ENCODE measurements at regions not wholly inside any gene's neighbourhood (a gene's known extent, or its start where the extent isn't known, plus 50 kb on each side); places are given as distances from the start of the nearest gene placed in this dataset.

DNA sequence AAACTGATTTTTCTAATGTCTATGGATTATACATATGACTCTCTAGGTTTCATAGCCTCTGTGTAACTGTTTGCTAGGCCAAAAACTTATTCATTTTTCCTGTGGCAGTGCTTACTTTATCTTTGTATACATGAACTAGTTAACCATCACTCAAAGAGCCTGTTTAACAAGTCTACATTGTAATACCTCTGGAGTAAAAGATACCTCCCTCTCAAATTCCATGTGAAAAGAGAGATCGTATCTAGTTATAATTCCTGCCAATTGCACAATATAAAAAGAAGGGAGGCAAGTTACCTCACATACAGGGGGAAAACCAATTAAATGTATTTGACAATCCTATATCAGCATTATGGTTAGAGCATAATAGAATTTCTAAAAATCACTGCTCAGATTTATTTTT lies 271.9 kb upstream of the ST8SIA4 start:
- H3K9ac ChIP-seq (ENCODE audit: low read depth, low read length): no peak overlapping the region
- peaks cover 14% of the 10 kb centered on the region for H3K9me3 ChIP-seq (ENCODE audit: insufficient read depth, low read depth, low read length)
- no peaks in the 10 kb centered on the region for H3K27me3 ChIP-seq (ENCODE audit: insufficient read depth, low read length)
- no peak overlapping the region for H3K27ac ChIP-seq (ENCODE audit: low read length)
- no peaks in the 10 kb centered on the region for H3K36me3 ChIP-seq (ENCODE audit: insufficient read depth, low read depth, low read length)
- no peak overlapping the region for H3K4me3 ChIP-seq (ENCODE audit: low read length)
- no peaks in the 10 kb centered on the region for H3K4me1 ChIP-seq (ENCODE audit: insufficient read depth, low read length)

DNA sequence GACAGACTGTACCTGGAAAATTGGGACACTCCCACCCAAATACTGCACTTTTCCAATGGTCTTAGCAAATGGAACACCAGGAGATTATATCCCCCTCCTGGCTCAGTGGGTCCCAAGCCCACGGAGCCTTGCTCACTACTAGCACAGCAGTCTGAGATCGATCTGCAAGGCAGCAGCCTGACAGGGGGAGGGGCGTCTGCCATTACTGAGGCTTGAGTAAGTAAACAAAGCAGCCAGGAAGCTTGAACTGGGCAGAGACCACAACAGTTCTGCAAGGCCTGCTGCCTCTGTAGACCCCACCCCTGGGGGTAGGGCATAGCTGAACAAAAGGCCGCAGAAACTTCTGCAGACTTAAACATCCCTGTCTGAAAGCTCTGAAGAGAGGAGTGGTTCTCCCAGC lies 260.0 kb upstream of the ST8SIA4 start:
- H3K4me3 ChIP-seq (ENCODE audit: low read length): no peak overlapping the region
- no peaks in the 10 kb centered on the region for H3K4me1 ChIP-seq (ENCODE audit: insufficient read depth, low read length)
- no peaks in the 10 kb centered on the region for H3K36me3 ChIP-seq (ENCODE audit: insufficient read depth, low read depth, low read length)
- no peak overlapping the region for H3K27ac ChIP-seq (ENCODE audit: low read length)
- no peaks in the 10 kb centered on the region for H3K27me3 ChIP-seq (ENCODE audit: insufficient read depth, low read length)
- H3K9me3 ChIP-seq (ENCODE audit: insufficient read depth, low read depth, low read length): no peaks in the 10 kb centered on the region; the same call in 1 of the 2 replicates
- H3K9ac ChIP-seq (ENCODE audit: low read depth, low read length): no peak overlapping the region

DNA sequence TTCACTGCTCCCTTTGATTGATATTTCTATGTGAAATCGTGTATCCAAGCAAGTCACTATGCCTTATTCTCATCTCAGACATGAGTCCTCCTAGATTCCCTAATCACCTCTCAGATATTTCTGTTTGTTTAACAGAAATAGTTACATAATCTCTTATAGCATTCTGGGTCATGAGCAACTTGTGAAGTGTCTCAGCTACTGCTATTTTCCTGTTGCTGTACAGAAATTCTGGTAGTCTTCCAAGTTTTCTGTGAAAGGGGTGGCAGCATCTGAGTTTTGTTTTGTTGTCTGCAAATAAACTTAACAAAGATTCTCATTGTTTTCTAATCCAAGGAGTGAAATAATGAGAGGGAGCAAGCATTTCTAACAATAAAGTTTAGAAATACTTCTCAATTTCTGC lies 256.9 kb upstream of the ST8SIA4 start:
- Histone ChIP-seq H3K9ac (ENCODE audit: low read depth, low read length) (no peak overlapping the region), H3K4me1 (ENCODE audit: insufficient read depth, low read length) (no peaks in the 10 kb centered on the region), H3K27ac (ENCODE audit: low read length) (no peak overlapping the region), H3K4me3 (ENCODE audit: low read length) (no peak overlapping the region), H3K36me3 (ENCODE audit: insufficient read depth, low read depth, low read length) (no peaks in the 10 kb centered on the region), H3K9me3 (ENCODE audit: insufficient read depth, low read depth, low read length) (no peaks in the 10 kb centered on the region; the same call in 1 of the 2 replicates), H3K27me3 (ENCODE audit: insufficient read depth, low read length) (no peaks in the 10 kb centered on the region)

DNA sequence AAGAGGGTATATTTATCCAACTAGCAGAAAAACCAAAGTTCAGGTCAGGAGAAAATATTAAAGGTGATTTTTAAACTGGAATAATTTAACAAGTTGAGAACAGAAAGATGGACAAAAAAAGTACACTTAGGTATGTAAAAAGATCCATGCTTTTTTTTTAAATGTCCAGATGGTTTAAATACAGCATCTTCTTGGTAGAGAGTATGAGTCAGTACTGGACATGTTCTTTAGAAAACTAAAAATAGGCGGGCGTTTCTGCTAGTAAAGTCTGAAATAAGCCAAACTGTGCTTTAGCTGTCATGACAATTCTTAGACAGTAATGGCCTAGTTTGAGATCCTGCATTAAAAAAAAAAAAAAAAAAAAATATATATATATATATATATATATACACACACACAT lies 255.9 kb upstream of the ST8SIA4 start:
- no peaks in the 10 kb centered on the region for H3K4me1 ChIP-seq (ENCODE audit: insufficient read depth, low read length)
- no peaks in the 10 kb centered on the region for H3K36me3 ChIP-seq (ENCODE audit: insufficient read depth, low read depth, low read length)
- H3K9ac ChIP-seq (ENCODE audit: low read depth, low read length): no peak overlapping the region
- no peak overlapping the region for H3K27ac ChIP-seq (ENCODE audit: low read length)
- H3K9me3 ChIP-seq (ENCODE audit: insufficient read depth, low read depth, low read length): no peaks in the 10 kb centered on the region; the same call in 1 of the 2 replicates
- no peak overlapping the region for H3K4me3 ChIP-seq (ENCODE audit: low read length)
- no peaks in the 10 kb centered on the region for H3K27me3 ChIP-seq (ENCODE audit: insufficient read depth, low read length)

DNA sequence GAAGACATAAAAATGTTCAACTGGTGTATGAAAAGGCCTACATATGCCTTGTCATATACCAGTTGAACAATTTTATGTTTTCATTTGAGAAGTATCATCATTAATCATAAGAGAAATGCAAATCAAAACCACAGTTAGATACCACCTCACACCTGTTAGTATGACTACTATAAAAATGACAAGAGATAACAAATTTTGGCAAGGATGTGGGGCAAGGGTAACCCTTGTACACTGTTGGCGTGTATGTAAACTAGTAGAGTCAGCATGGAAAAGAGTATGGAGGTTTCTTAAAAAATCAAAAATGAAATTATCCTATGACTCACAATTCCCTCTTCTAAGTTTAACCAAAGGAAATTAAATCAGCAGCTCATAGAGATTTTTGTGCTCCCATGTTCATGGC lies 250.4 kb upstream of the ST8SIA4 start:
- H3K27ac ChIP-seq (ENCODE audit: low read length): no peak overlapping the region
- H3K4me3 ChIP-seq (ENCODE audit: low read length): no peak overlapping the region
- no peaks in the 10 kb centered on the region for H3K27me3 ChIP-seq (ENCODE audit: insufficient read depth, low read length)
- no peaks in the 10 kb centered on the region for H3K9me3 ChIP-seq (ENCODE audit: insufficient read depth, low read depth, low read length)
- H3K4me1 ChIP-seq (ENCODE audit: insufficient read depth, low read length): no peaks in the 10 kb centered on the region
- no peak overlapping the region for H3K9ac ChIP-seq (ENCODE audit: low read depth, low read length)
- no peaks in the 10 kb centered on the region for H3K36me3 ChIP-seq (ENCODE audit: insufficient read depth, low read depth, low read length)

DNA sequence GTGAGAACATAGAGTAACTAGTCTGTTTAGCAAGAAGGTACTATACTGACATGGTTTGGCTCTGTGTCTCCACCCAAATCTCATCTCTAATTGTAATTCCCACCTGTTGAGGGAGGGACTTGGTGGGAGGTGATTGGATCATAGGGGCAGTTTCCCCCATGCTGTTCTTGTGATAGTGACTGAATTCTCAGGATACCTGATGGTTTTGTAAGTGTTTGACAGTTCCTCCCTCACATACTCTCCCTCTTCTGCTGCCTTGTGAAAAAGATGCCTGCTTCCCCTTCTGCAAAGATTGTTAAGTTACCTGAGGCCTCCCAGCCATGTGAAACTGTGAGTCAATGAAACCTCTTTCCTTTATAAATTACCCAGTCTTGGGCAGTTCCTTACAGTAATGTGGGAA lies 240.4 kb upstream of the ST8SIA4 start:
- Histone ChIP-seq H3K27ac (ENCODE audit: low read length) (no peak overlapping the region), H3K9ac (ENCODE audit: low read depth, low read length) (no peak overlapping the region), H3K27me3 (ENCODE audit: insufficient read depth, low read length) (no peaks in the 10 kb centered on the region), H3K4me1 (ENCODE audit: insufficient read depth, low read length) (no peaks in the 10 kb centered on the region), H3K9me3 (ENCODE audit: insufficient read depth, low read depth, low read length) (no peaks in the 10 kb centered on the region), H3K4me3 (ENCODE audit: low read length) (no peak overlapping the region), H3K36me3 (ENCODE audit: insufficient read depth, low read depth, low read length) (no peaks in the 10 kb centered on the region)

DNA sequence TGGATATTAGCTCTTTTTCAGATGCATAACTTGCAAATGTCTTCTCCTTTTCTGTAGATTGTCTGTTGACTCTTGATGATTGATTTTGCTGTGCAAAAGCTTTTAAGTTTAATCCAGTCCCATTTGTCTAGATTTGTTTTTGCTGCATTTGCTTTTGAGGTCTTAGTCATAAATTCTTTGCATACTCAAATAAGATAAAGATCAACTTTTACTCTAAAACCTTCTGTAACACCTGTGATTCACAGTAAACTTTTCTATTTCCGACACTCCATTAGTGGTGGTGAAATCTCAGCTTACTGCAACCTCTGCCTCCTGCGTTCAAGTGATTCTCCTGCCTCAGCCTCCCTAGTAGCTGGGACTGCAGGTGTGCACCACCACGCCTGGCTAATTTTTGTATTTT lies 239.0 kb upstream of the ST8SIA4 start:
- no peaks in the 10 kb centered on the region for H3K4me1 ChIP-seq (ENCODE audit: insufficient read depth, low read length)
- no peaks in the 10 kb centered on the region for H3K27me3 ChIP-seq (ENCODE audit: insufficient read depth, low read length)
- no peak overlapping the region for H3K9ac ChIP-seq (ENCODE audit: low read depth, low read length)
- no peaks in the 10 kb centered on the region for H3K36me3 ChIP-seq (ENCODE audit: insufficient read depth, low read depth, low read length)
- H3K9me3 ChIP-seq (ENCODE audit: insufficient read depth, low read depth, low read length): no peaks in the 10 kb centered on the region
- no peak overlapping the region for H3K4me3 ChIP-seq (ENCODE audit: low read length)
- H3K27ac ChIP-seq (ENCODE audit: low read length): no peak overlapping the region

DNA sequence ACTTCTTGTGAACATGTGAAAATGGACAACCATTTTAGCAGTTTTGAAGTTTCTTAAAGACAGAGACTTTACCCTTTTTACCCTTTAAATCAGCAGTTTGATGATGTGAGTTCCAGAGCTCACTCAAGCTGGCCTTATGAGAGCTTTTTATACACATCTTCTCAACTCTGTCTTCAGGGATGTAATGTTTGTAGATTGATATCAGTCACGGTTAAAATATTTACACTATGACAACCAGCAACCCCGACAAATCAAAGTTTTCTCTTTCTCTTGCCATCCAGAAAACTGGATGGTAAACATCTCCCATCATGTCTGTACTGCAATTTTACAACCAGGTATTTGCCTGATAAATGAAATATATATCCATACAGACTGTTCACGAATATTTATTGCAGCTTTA lies 233.4 kb upstream of the ST8SIA4 start:
- Histone ChIP-seq H3K4me1 (ENCODE audit: insufficient read depth, low read length) (no peaks in the 10 kb centered on the region), H3K36me3 (ENCODE audit: insufficient read depth, low read depth, low read length) (no peaks in the 10 kb centered on the region), H3K9me3 (ENCODE audit: insufficient read depth, low read depth, low read length) (no peaks in the 10 kb centered on the region), H3K27me3 (ENCODE audit: insufficient read depth, low read length) (no peaks in the 10 kb centered on the region), H3K27ac (ENCODE audit: low read length) (no peak overlapping the region), H3K9ac (ENCODE audit: low read depth, low read length) (no peak overlapping the region), H3K4me3 (ENCODE audit: low read length) (no peak overlapping the region)

DNA sequence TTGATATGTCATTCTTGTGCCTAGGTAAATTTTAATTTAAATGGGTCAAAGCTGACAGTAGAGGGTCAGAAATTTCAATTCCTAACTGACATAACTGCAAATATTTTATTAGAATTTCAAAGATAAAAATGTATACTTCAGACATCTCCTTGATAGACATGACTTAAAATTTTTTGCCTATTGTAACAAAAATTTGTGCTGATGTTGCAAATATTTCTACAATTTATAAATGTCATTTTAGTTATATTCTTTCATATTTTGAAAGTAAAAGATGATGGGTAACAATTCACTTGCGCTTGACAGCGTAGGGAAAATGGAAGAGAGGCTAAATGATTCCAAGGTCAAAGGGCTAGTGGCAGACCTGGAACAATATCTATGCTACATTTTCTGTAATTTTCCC lies 220.3 kb upstream of the ST8SIA4 start:
- H3K9ac ChIP-seq (ENCODE audit: low read depth, low read length): no peak overlapping the region
- no peaks in the 10 kb centered on the region for H3K36me3 ChIP-seq (ENCODE audit: insufficient read depth, low read depth, low read length)
- no peaks in the 10 kb centered on the region for H3K9me3 ChIP-seq (ENCODE audit: insufficient read depth, low read depth, low read length)
- no peak overlapping the region for H3K4me3 ChIP-seq (ENCODE audit: low read length)
- H3K27me3 ChIP-seq (ENCODE audit: insufficient read depth, low read length): no peaks in the 10 kb centered on the region
- no peaks in the 10 kb centered on the region for H3K4me1 ChIP-seq (ENCODE audit: insufficient read depth, low read length)
- H3K27ac ChIP-seq (ENCODE audit: low read length): no peak overlapping the region

DNA sequence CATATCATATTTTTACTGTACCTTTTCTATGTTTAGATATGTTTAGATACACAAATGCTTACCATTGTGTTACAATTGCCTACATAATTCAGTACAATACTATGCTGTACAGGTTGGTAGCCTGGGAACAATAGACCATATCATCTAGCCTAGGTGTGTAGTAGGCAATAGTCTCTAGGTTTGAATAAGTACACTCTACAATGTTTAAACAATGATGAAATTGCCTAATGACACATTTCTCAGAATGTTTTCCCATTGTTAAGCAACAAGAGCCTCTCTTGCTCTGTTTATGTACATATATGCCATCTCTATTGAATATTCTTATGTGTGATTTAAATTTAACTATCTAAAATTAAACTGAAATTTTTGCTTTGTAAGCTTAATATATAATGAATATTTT lies 209.6 kb upstream of the ST8SIA4 start:
- H3K27me3 ChIP-seq (ENCODE audit: insufficient read depth, low read length): no peaks in the 10 kb centered on the region
- H3K27ac ChIP-seq (ENCODE audit: low read length): no peak overlapping the region
- no peaks in the 10 kb centered on the region for H3K9me3 ChIP-seq (ENCODE audit: insufficient read depth, low read depth, low read length)
- H3K4me3 ChIP-seq (ENCODE audit: low read length): no peak overlapping the region
- H3K36me3 ChIP-seq (ENCODE audit: insufficient read depth, low read depth, low read length): no peaks in the 10 kb centered on the region
- H3K9ac ChIP-seq (ENCODE audit: low read depth, low read length): no peak overlapping the region
- no peaks in the 10 kb centered on the region for H3K4me1 ChIP-seq (ENCODE audit: insufficient read depth, low read length)

DNA sequence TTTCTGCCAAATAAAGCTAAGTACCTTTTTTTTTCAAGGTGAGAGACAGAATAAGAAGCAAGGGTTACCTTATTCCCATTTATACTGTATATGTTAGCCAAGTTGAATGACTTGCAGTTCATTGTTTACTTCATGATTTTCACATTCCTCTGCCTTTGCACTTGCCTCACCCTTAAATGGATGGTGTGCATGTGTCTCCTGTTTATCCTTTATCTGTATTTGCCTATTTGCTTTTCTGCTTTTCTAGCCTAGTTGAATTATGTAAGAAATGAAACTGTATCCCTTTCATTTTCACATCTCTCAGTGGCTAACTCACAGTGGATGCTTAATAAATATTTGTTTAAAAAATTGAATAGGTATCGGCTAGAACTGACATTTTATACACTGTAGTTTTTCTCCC lies 200.8 kb upstream of the ST8SIA4 start:
- Histone ChIP-seq H3K27ac (ENCODE audit: low read length) (no peak overlapping the region), H3K4me3 (ENCODE audit: low read length) (no peak overlapping the region), H3K9ac (ENCODE audit: low read depth, low read length) (no peak overlapping the region), H3K4me1 (ENCODE audit: insufficient read depth, low read length) (no peaks in the 10 kb centered on the region; the same call in 1 of the 2 replicates), H3K9me3 (ENCODE audit: insufficient read depth, low read depth, low read length) (no peaks in the 10 kb centered on the region), H3K36me3 (ENCODE audit: insufficient read depth, low read depth, low read length) (no peaks in the 10 kb centered on the region), H3K27me3 (ENCODE audit: insufficient read depth, low read length) (no peaks in the 10 kb centered on the region)

DNA sequence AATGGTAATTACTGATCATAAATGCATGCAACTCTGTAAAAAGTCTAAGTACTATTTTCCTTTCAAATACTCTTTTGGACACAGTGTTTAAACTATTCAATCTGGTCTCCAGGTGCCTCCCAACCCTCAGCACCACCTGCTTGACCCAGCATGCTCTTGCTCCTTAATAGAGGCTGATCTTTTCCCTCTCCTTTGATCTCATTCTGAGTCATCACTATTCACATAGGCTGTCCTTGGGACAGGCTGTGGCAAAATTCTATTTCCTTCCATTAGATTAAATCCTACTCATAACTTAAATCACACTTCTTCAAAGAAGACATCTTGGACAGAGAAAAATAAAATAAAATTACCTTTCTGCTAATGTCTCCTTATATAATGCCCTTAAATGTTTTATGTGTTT lies 199.4 kb upstream of the ST8SIA4 start:
- Histone ChIP-seq H3K27me3 (ENCODE audit: insufficient read depth, low read length) (no peaks in the 10 kb centered on the region), H3K27ac (ENCODE audit: low read length) (no peak overlapping the region), H3K9ac (ENCODE audit: low read depth, low read length) (no peak overlapping the region), H3K4me3 (ENCODE audit: low read length) (no peak overlapping the region), H3K4me1 (ENCODE audit: insufficient read depth, low read length) (no peaks in the 10 kb centered on the region; the same call in 1 of the 2 replicates), H3K36me3 (ENCODE audit: insufficient read depth, low read depth, low read length) (no peaks in the 10 kb centered on the region), H3K9me3 (ENCODE audit: insufficient read depth, low read depth, low read length) (no peaks in the 10 kb centered on the region)

DNA sequence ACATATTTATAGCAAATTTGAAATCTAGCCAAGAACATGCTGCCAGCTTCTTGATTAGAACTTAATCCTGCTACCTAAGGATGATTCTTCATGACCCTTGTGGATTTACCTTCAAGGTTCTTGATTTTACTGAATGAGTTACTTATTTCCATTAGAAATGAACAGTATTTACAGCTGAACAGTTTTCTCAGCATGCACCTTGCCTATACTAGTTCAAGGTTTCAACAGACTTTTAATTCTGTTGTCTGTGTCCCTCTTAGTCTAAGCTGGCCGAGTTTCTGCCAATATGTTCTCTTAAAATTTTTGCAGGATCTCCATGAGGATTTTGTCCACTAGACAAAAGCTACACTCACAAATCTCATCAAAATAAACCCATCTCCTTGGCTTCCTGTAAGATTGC lies 188.8 kb upstream of the ST8SIA4 start:
- H3K36me3 ChIP-seq (ENCODE audit: insufficient read depth, low read depth, low read length): no peaks in the 10 kb centered on the region
- no peak overlapping the region for H3K27ac ChIP-seq (ENCODE audit: low read length)
- H3K9ac ChIP-seq (ENCODE audit: low read depth, low read length): no peak overlapping the region
- H3K4me3 ChIP-seq (ENCODE audit: low read length): no peak overlapping the region
- no peaks in the 10 kb centered on the region for H3K9me3 ChIP-seq (ENCODE audit: insufficient read depth, low read depth, low read length)
- H3K27me3 ChIP-seq (ENCODE audit: insufficient read depth, low read length): no peaks in the 10 kb centered on the region
- no peaks in the 10 kb centered on the region for H3K4me1 ChIP-seq (ENCODE audit: insufficient read depth, low read length)
